ENCODE measurements at regions not wholly inside any gene's neighbourhood (a gene's known extent, or its start where the extent isn't known, plus 50 kb on each side); places are given as distances from the start of the nearest gene placed in this dataset.

DNA sequence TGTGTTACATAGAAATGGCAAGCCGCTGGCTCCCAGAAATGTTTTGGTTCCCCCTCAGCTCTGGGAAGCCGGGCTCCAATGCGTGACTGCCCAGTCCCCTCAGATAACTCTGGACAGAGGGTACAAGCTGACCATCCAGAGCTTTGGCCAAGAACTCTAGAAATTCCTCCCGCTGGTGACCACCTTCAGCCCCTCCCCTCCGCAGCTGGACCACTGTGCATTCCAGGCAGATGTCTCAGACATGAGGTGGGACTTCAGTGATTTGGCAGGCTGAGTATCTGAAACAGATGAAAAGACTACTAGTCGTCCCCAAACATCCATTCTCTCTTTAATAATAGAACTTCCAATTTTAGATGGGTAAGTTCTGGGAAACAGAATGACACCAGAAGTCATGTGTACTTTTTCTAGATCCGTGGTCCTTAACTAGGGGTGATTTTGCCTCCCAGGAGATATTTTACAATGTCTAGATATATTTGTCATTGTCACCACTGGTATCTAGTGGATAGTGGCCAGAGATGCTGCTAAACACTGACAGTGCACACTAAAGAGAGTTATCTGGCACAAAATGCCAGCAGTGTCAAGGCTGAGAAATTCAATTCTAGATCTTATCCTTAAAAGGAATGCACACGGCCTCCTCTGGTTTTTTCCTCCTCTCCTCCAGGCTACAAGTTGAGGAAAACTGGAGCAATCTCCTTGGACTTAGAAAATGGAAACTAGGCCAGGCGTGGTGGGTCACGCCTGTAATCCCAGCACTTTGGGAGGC, 294.3 kb downstream of the SRBD1 start:
- TF ChIP-seq, protein P1, sequence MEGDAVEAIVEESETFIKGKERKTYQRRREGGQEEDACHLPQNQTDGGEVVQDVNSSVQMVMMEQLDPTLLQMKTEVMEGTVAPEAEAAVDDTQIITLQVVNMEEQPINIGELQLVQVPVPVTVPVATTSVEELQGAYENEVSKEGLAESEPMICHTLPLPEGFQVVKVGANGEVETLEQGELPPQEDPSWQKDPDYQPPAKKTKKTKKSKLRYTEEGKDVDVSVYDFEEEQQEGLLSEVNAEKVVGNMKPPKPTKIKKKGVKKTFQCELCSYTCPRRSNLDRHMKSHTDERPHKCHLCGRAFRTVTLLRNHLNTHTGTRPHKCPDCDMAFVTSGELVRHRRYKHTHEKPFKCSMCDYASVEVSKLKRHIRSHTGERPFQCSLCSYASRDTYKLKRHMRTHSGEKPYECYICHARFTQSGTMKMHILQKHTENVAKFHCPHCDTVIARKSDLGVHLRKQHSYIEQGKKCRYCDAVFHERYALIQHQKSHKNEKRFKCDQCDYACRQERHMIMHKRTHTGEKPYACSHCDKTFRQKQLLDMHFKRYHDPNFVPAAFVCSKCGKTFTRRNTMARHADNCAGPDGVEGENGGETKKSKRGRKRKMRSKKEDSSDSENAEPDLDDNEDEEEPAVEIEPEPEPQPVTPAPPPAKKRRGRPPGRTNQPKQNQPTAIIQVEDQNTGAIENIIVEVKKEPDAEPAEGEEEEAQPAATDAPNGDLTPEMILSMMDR (IDR thresholded peaks at IDR 0.05) = no peak
- no peak for TF ChIP-seq EP300 (IDR thresholded peaks at IDR 0.05)

All from esophagus muscularis mucosa (tissue), 3 donors.